DMS79 (cell line): ENCODE measurements at regions not wholly inside any gene's neighbourhood (a gene's known extent, or its start where the extent isn't known, plus 50 kb on each side); places are given as distances from the start of the nearest gene placed in this dataset.
A peak's percentile ranks its signal among the peaks of the same experiment; 100 is the strongest.
"Not testable (repeated sequence)": the region's sequence is repeated elsewhere in the genome, so short reads cannot be mapped to it uniquely, and the experiment has no call there.

Experiments
- DNase-seq: peaks from one replicate; lab custom pipeline; 2025; lab: John Stamatoyannopoulos, UW

DNA sequence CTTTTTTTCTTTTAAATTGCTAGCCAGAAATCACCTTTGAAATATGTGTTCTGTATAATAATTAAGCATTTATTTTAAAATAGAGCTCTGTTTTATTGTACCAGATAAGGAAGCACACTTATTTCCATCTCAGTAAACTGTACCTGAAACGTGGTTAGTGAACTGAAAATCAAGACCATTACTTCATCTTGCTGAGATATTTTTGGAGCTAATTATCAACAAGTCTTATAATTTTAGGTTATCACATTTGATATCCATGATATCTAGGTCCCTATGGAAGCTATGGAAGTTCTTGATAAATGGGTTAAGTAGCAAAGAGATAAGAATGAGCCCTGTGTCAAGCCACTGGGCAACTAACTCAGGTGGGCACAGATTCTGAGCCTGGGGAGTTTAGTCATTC, 187.2 kb downstream of the NFKBIZ start:
- DNase-seq = no peak

DNA sequence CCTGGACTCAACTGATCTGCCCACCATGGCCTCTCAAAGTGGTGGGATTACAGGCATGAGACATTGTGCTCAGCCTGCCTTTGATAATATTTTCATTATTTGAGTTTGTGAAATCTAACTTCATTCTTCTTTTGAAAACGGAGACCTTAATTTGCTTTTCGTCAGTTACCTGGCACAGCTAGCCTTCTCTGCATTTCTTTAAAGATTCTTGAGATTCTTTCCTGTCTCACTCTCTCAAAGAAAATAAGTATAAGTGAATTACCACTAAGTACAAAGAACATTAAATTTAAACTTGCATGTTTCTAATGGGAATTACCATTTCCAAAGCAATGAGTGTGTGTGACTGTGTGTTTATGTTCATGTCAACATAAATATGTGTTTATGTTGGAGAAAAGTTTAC, 187.9 kb downstream of the NFKBIZ start:
- no peak for DNase-seq

DNA sequence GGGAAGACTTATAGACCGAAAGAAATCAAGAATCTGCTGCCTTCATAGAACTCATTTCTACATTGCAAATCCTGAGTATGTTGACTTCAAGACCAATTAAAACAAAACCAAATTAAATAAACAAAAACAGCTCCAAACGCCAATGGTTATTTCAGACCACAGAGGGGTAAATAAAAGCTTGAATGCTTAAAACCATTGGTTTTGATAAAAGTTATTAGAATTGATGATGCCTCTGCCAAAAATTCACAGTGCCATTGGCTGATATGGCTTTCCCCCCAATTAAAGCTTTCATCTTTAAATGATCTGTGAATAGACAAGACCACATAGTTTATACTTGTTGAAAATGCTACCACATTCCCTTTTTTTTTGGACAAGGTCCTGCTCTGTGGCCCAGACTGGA, 188.5 kb downstream of the NFKBIZ start:
- no peak for DNase-seq

DNA sequence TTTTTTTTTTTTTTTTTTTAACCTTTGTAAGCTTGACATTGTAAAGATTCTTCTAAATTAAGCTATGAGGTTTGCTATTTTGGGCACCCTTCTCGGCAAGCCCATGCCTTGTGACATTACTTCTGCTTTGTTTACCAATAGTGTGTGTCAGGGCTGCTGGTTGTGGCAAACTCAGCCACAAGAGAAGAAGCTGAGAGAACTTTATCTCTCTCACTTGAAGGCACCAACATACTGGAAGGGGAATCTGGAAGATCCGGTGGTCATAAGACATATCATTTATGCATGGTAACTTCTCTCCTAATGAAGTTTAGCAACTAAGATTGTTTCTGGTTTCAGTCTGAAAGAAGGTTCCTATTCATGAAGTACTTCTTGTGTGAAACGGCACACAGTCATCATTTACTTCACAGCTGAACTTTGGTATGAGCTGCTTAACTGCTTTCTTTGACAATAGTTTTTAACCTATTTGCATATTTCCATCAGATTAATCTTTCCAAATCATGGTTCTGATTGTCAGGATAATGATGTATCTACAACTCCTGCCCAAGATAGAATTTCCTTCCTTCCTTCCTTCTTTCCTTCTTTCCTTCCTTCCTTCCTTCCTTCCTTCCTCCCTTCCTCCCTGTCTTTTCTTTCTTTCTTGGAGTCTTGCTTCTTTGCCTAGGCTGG, 189.3 kb downstream of the NFKBIZ start:
- DNase-seq = no peak

DNA sequence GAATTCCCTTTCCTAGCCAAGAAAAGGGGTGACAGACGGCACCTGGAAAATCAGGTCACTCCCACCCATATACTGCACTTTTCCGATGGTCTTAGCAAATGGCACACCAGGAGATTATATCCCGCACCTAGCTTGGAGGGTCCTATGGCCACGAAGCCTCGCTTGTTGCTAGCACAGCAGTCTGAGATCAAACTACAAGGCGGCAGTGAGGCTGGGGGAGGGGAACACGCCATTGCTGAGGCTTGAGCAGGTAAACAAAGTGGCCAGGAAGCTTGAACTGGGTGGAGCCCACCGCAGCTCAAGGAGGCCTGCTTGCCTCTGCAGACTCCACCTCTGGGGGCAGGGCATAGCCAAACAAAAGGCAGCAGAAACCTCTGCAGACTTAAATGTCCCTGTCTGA, 190.8 kb downstream of the NFKBIZ start:
- DNase-seq = not testable (repeated sequence)

DNA sequence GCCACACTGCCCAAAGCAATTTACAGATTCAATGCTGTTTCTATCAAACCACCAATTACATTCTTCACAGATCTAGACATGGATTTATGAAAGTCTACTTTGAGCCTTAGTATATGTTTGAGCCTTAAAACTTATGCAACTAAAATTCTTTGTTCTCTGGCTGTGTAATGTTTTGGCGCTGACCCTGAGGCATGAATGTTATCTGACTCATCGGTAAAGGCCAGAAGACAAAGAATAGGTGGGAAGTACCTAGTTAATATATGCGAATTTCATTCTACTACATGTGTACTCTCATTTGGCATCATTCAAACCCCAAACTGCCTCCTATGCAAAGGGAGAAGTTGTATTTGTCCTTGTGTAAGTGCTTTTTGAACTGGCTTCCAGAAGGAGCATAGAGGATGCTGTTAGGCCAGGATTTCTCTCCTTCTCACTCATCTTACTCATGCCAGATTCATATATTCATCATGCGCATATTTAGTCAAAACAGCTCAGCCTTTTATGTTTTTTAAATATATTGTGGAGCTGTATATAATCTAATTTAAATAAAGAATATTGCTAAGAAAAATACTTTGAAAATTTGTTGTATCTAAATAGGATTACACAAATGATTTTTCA, 204.2 kb downstream of the NFKBIZ start:
- DNase-seq = no peak

DNA sequence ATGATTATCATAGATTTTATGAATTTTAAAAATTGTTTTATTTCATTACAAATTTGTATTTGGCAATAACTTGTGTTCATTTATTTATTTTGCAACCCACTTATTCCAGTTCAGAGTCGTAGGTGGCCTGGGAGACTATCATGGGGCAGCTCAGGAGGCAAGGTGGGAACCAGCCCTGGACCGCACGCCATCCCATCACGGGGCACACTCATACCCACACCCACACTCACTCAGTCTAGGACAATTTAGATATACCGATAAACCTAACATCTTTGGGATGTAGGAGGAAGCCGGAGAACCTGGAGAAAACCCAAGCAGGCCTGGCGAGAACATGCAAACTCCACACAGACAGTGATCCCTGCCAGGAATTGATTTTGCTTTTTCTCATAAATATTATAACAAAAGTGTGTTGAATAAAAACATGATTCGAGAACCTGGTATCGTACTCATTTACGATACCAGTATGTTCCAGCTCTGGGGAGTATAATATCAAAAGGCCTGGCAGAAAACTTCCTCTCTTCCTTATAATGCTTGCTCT, 205.3 kb downstream of the NFKBIZ start:
- DNase-seq = no peak

DNA sequence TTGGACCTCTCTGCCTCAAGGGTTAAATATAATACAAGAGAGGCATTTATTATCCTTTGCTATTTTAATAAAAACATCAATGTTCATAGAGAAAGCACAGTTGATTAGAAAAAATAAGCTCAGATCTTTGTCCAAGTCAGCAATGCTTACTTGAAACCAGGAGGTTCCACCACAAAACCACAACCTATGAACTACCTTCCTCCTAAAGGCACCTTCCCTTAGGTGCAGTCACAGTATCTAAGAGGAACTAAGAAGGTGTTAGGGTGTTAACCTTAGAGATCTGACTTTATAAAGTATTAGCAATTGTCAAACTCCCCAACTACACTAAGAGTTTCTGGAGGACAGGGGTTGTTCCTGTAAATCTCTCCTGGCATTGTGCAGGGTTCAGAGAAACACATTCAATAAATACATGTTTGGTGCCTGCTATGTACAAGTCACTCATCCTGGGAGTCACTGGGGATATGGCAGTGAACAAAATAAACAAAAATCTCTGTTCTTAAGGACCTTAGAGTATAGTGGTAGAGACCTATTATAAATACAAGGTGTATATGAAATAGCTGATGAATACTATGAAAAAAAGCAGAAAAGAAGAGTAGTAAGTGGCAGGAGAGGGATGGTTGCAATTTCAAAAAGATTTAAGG, 208.6 kb downstream of the NFKBIZ start:
- no peak for DNase-seq

DNA sequence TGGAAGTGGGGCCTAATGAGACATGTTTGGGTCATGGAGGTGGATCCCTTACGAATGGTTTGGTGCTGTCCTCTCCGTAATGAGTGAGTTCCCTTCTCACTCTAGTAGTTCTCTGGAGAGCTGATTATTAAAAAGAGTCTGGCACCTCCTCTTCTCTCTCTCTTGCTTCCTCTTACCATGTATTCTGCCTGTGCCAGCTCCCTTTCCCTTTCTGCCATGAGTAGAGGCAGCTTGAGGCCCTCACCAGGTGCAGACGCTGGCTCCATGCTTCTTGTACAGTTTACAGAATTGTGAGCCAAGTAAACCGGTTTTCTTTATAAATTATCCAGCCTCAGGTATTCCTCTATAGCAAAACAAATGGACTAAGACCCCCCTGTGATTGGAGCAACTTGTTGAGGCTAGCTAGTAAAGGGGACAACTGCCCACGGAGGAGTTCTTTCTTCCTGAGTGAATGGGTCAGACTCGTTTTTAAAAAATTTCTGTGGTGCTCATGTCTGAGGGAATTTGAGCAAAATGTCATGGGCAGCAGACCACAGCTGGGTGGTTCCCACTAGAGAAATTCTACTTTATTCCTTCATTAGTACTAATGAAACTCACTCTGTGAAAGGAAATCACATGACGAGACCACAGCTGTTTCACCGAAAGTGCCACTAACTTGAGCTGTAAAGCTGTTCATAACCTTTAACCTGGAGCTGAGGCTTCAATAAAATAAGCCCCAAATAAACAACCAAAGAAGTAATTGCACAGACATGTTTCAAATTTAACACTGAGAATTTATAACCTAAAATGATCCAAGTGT, 210.0 kb downstream of the NFKBIZ start:
- DNase-seq = no peak

DNA sequence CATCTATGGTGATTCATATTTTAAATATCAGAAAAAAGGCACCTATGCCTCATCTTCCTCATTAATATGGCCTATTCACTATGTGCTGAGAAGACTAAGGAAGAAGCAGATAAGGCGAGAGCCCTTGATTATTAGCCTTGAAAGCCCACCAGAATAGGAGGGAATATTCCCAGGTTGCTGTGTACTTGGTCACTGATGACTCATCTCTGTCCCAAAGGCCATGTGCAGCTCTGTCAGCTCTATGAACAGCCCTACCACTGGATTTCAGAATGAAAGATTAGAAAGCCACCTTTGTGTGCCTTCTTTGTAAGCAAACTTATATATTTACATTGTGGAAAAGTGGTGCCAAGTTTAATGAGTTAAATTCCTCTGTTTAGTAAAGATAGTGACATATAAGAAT, 211.5 kb downstream of the NFKBIZ start:
- no peak for DNase-seq

DNA sequence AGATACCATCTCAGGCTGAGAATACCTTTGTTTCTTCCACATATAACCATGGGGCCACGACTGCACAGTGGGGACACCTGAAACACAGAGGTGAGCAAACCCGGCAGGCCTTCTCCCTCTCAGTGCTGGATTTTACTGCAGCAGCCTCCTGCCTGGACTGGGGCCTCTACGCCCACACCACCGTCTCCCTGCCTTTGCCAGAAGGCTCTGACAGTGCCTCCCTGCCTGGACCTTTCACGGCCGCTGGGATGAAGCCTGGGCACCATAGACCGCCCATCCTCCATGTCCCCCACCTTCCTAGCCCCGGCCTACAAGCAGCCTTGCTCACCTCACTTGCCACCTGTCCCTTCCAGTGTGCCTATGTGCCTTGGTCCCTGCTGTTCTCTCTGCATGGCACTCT, 214.3 kb downstream of the NFKBIZ start:
- DNase-seq = no peak

DNA sequence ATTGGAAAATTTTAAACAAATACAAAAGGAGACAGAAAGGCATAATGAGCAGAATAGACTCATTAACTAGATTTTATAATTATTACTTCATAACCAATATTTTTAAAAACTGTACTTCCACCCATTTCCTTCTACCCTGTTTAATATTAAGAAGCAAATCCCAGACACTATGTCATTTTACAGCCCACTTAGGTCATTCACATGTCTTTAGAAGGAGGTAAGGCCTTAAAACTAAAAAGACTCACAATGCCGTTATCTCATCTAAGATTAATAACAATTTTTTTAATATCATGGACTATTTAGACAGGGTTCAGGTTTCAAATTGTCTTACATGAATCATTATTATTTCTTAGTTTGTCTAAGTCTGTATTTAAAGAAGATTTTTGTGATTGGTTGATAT, 217.2 kb downstream of the NFKBIZ start:
- DNase-seq = no peak

DNA sequence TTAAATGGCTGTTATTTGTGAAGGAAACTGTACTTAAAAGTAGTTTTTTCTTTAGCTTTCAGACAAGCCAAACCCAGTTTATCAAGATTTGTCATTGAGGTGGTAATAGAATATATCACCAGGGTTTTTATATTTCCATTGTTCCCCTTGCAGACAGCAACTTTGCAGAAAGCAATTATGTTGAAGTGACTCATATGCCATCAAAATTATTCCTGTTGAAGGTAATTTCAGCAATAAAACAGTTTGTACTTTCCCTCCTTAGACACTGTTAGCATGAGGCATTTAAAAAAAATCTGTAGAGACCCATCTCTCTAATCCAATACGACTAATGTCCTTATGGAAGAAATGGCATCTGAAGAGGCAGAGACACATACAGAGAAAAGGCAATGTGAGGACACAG, 219.0 kb downstream of the NFKBIZ start:
- DNase-seq = no peak

DNA sequence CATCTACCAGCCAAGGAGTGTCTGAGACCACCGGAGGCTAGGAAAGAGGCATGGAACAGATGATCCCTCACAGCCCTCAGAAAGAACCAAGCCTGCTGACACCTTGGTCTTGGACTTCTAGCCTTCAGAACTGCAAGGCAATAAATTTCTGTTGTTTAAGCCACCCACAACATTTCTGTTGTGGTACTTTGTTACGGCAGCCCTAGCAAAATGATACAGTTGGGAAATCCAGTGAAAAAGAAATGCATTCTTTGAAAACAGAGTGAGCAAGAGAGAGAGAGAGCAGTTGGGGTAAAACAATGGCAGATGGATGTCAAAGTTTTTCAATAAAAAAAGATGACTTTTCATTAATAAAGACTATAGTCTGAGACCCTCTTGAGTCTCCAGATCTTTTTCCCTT, 219.4 kb downstream of the NFKBIZ start:
- DNase-seq = no peak

DNA sequence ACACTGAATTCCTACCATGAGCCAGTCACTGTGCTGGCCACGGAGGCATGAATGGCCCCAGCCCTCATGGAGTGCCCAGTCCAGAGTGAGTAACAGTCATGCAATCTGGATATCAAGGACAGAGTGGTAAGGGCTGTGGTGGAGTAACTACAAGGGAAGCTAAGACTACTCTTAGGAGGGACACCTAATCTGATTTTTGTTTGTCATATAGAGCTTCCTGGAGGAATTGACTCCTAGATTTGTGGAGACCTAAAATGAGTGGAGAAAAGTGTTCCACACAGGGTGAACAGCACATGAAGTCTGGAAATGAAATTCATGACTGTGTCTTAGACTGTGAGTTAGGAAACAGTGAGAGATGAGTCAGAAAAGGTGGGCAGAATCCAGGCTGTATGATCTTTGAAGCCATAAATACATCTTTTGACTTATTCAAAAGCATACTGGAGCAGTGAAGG, 219.9 kb downstream of the NFKBIZ start:
- no peak for DNase-seq

DNA sequence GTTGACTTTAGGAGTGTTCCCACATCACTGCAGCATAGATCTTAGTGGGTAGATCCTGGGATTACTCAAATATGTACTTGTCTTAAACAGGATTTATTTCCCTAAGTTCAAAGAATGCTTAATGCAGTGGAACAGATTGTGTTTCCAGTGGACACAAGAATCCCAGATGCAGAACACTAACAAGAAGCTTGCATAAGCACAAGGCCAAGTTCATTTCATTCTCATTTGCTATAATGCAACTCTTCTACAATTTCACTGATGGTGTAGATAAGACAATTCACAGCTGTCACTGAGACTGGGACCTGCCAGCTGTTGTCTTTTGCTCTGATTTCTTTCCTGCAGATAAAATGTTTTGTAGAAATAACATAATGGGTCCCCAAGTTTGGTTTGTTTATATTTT, 225.6 kb downstream of the NFKBIZ start:
- no peak for DNase-seq

DNA sequence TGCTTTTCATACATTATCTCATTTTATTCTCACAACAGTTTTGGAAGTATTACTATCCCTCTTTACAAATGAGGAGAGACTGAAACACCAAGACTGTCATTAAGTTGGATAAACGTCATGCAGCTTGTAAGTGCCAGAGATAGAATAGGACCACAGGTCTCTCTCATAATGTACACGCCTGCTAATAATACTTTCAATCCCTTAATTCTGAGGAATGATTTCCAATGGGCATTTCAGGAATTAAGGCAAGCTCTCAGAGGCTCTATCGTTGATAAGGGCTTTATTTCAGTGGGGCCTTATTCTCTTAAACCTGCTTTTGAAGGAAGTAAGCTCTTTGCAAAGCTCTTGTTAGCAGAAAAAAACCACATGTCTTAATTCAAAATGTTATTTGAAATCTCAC, 229.1 kb downstream of the NFKBIZ start:
- no peak for DNase-seq

DNA sequence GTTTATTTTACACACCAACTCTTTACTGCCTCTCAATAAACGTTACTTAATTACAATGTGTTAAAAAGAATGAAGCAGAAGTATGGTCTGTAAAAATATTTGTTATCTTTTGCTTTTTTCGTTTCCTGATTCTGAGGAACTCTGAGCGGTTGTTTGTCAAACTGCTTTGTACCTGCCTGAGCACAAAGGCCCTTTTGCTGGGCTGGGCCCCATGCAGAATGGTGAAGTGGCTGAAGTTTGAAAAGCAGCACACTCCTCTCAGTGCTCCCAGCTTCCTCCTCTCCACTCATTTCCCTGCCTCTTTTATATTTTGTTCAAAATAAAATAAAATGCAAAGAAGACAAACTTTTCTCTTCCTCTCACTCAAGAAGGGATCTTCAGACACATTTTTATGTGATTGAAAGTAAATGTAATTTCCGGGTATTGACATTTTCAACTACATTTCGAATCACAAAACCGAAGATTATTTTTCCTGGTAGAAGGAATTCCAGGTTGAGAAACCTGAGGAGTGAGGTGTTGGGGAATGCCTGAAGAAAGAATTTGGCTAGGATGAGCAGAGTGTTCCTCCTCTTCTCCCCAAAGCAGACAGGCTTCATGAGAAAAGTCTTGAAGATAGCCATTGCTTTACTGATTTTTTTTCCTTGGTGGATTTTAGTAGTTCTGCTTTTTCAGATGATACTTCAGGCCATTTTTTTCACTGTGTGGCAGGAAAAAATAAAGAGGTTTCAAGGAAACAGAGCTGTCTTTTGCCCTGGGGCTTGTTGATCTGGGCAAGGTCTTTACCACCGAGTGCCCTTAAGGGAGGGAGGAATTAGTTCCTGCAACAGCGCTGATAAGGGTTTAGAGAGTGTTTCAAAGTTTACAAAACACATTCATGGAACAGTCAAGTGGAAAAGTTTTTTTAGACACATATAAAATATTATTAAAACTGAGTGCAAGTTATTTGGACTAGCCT, 229.8 kb downstream of the NFKBIZ start:
- peak; percentile 9 for DNase-seq

DNA sequence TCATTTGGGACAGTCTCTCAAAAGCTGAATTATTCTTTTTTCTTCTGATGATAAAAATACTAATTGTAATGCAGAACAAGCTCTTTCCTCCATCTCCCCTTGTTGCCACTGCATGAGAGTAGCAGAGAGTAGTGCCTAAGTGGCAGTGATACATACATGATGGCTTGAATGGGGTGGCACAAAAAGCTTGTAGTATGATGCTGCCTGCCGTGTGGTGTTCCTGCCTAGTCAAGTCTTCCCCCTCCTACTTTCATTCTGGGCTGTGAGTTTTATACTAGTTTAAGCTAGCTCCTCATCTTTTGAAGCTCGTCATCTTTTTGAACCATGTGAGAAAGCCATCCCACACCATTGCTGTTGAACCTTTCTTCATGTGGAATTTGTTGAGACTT, 230.5 kb downstream of the NFKBIZ start:
- no peak for DNase-seq

DNA sequence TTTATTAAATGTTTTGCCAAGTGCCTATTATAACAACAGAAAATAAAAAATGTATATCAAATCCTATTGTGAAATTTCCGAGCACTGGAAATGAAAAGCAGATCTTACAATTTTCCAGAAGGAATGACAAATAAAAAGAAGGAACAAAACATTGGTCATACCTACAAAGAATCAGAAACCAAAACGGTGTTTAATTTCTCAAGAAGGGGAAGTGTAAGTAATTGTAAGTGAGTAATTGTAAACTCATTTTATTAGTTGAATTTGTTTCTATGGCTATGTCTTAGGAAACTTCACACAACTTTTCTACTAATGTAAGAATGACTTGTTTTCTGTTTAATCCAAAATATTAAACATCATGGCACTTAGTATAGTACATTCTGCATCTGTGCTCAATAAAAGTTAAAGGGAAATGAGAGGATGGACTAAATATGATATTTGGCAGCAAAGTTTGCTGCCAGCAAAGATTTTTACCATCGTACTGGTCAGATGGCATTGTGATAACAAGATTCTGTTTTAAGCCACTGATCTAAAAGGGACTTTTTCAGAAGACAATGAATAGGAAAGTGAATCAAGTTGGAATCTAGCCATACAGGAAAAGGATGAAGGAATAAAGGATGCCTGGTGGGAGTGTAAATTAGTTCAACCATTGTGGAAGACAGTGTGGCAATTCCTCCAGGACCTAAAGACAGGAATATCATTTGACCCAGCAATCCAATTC, 232.4 kb downstream of the NFKBIZ start:
- no peak for DNase-seq

DNA sequence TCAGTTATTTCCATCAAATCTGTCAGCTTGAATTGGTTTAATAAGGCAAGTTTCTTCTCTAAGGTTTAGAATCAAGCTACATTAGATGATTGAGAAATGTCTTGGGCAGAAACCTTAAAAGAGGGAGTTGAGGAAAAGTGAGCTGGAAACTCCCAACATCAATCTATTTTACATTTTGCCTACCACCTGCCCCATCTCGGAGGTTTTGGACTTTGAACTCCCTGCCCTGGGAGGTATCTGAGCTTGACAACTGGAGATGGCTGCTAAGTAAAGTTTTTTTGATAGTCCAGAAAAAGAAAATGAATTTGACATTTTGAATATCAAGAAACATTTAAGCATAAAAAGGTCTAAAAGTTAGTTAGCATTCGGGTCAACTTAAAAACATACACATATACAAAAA, 234.2 kb downstream of the NFKBIZ start:
- no peak for DNase-seq
